H9 (cell line): ENCODE measurements at regions not wholly inside any gene's neighbourhood (a gene's known extent, or its start where the extent isn't known, plus 50 kb on each side); places are given as distances from the start of the nearest gene placed in this dataset.

Source experiments
- DNase-seq: peaks from one replicate; pipeline ENCODE4 v3.0.0-alpha.2; 2017
- H2AFZ ChIP-seq: one replicate; pipeline ENCODE4 v1.6.1; 2013; ENCODE audit warnings: mild to moderate bottlenecking, low read length, control low read depth, moderate library complexity
- H2AK5ac ChIP-seq: 2 replicates; pipeline ENCODE4 v1.6.1; 2013; ENCODE audit warnings: low read length, control low read depth, mixed read lengths; ENCODE audit not compliant: insufficient read length
- H2BK120ac ChIP-seq: one replicate; pipeline ENCODE4 v1.6.1; 2013; ENCODE audit warnings: low read depth, mild to moderate bottlenecking, low read length, control low read depth, inconsistent platforms; ENCODE audit not compliant: poor library complexity, severe bottlenecking
- H2BK12ac ChIP-seq: 2 replicates; pipeline ENCODE4 v1.6.1; 2013; ENCODE audit warnings: low read length, control low read depth, mixed read lengths, low read depth; ENCODE audit not compliant: insufficient read length
- H2BK15ac ChIP-seq: 2 replicates; pipeline ENCODE4 v1.6.1; 2013; ENCODE audit warnings: low read depth, low read length, control low read depth
- H2BK20ac ChIP-seq: one replicate; pipeline ENCODE4 v1.6.1; 2013; ENCODE audit warnings: low read depth, mild to moderate bottlenecking, low read length, control low read depth, inconsistent platforms; ENCODE audit not compliant: poor library complexity, severe bottlenecking
- H2BK5ac ChIP-seq: 2 replicates; pipeline ENCODE4 v1.6.1; 2013; ENCODE audit warnings: low read length, control low read depth, mixed read lengths; ENCODE audit not compliant: insufficient read length
- H3K14ac ChIP-seq: 2 replicates; pipeline ENCODE4 v1.6.1; 2013; ENCODE audit warnings: low read length, control low read depth; ENCODE audit not compliant: insufficient read depth
- H3K18ac ChIP-seq: 2 replicates; pipeline ENCODE4 v1.6.1; 2013; ENCODE audit warnings: low read depth, mild to moderate bottlenecking, mixed read lengths, low read length, control low read depth; ENCODE audit not compliant: insufficient read length
- H3K23ac ChIP-seq: 2 replicates; pipeline ENCODE4 v1.6.1; 2013; ENCODE audit warnings: low read length, control low read depth, mixed read lengths, low read depth; ENCODE audit not compliant: insufficient read length
- H3K23me2 ChIP-seq: 2 replicates; pipeline ENCODE4 v1.6.1; 2013; ENCODE audit warnings: low read depth, mild to moderate bottlenecking, mixed read lengths, low read length, control low read depth; ENCODE audit not compliant: insufficient read length, poor library complexity, severe bottlenecking
- H3K27ac ChIP-seq: 2 replicates; pipeline ENCODE4 v1.5.1; 2013; ENCODE audit warnings: low read length, control low read depth, mixed read lengths, low read depth; ENCODE audit not compliant: insufficient read length
- H3K27me3 ChIP-seq: 2 replicates; pipeline ENCODE4 v1.6.1; 2013; ENCODE audit warnings: low read length, control low read depth, inconsistent platforms; ENCODE audit not compliant: insufficient read depth
- H3K4ac ChIP-seq: 2 replicates; pipeline ENCODE4 v1.6.1; 2013; ENCODE audit warnings: low read depth, mild to moderate bottlenecking, control low read depth, inconsistent platforms, low read length, moderate library complexity
- H3K4me1 ChIP-seq: 2 replicates; pipeline ENCODE4 v1.6.1; 2013; ENCODE audit warnings: low read length, control low read depth, inconsistent platforms; ENCODE audit not compliant: insufficient read depth
- H3K4me2 ChIP-seq: 2 replicates; pipeline ENCODE4 v1.6.1; 2013; ENCODE audit warnings: low read length, control low read depth, mixed read lengths; ENCODE audit not compliant: insufficient read length, insufficient read depth
- H3K56ac ChIP-seq: 2 replicates; pipeline ENCODE4 v1.6.1; 2013; ENCODE audit warnings: low read depth, mild to moderate bottlenecking, mixed read lengths, low read length, control low read depth; ENCODE audit not compliant: insufficient read length
- H3K79me1 ChIP-seq: 2 replicates; pipeline ENCODE4 v1.6.1; 2013; ENCODE audit warnings: low read depth, mild to moderate bottlenecking, moderate library complexity, low read length, control low read depth, inconsistent platforms; ENCODE audit not compliant: insufficient read depth, poor library complexity, severe bottlenecking
- H3K79me2 ChIP-seq: 2 replicates; pipeline ENCODE4 v1.6.1; 2013; ENCODE audit warnings: low read length, control low read depth, inconsistent platforms; ENCODE audit not compliant: insufficient read depth
- H3K9ac ChIP-seq: 2 replicates; pipeline ENCODE4 v1.6.1; 2013; ENCODE audit warnings: low read length, control low read depth, mixed read lengths; ENCODE audit not compliant: insufficient read length; ENCODE audit errors: extremely low read depth
- H3K9me3 ChIP-seq: one replicate; pipeline ENCODE4 v1.6.1; 2013; ENCODE audit warnings: low read depth, low read length, inconsistent platforms; ENCODE audit not compliant: control insufficient read depth
- H3T11ph ChIP-seq: one replicate; pipeline ENCODE4 v1.6.1; 2013; ENCODE audit warnings: mild to moderate bottlenecking, low read length, control low read depth, inconsistent platforms
- H4K20me1 ChIP-seq: one replicate; pipeline ENCODE4 v1.6.1; 2013; ENCODE audit not compliant: control insufficient read depth, insufficient read length, insufficient read depth
- H4K5ac ChIP-seq: 2 replicates; pipeline ENCODE4 v1.6.1; 2013; ENCODE audit warnings: low read depth, mild to moderate bottlenecking, mixed read lengths, low read length, control low read depth; ENCODE audit not compliant: insufficient read length
- H4K8ac ChIP-seq: replicated peaks from 2 replicates; pipeline ENCODE4 v1.6.1; 2013; ENCODE audit warnings: low read length, control low read depth, mixed read lengths, low read depth; ENCODE audit not compliant: insufficient read length
- H4K91ac ChIP-seq: 2 replicates; pipeline ENCODE4 v1.6.1; 2013; ENCODE audit warnings: low read depth, mild to moderate bottlenecking, moderate library complexity, mixed read lengths, low read length, control low read depth; ENCODE audit not compliant: insufficient read length
- H3K27ac Mint-ChIP-seq, 3 experiments: 2 replicates in 2 of 3; 3 replicates in 1 of 3; pipeline ENCODE4 v1.8.0; 2020 to 2021; ENCODE audit warnings: mixed read lengths in 3 of 3, mild to moderate bottlenecking in 1 of 3, moderate library complexity in 1 of 3
- H3K27me3 Mint-ChIP-seq: 2 replicates; pipeline ENCODE4 v1.8.0; 2021; ENCODE audit warnings: low read depth, mild to moderate bottlenecking, moderate library complexity, mixed read lengths
- H3K36me3 Mint-ChIP-seq, 3 experiments: 2 replicates in 2 of 3; 3 replicates in 1 of 3; pipeline ENCODE4 v1.8.0; 2020 to 2021; ENCODE audit warnings: low read depth in 3 of 3, mixed read lengths in 3 of 3; ENCODE audit not compliant: insufficient read depth in 1 of 3
- H3K4me1 Mint-ChIP-seq, 2 experiments: 2 replicates each; pipeline ENCODE4 v1.8.0; 2020; ENCODE audit warnings: mixed read lengths in 2 of 2
- H3K4me3 Mint-ChIP-seq, 2 experiments: 2 replicates in 1 of 2; 3 replicates in 1 of 2; pipeline ENCODE4 v1.8.0; 2020 to 2021; ENCODE audit warnings: mild to moderate bottlenecking in 2 of 2, mixed read lengths in 2 of 2, moderate library complexity in 1 of 2
- H3K9me3 Mint-ChIP-seq, 2 experiments: 2 replicates in 1 of 2; 3 replicates in 1 of 2; pipeline ENCODE4 v1.8.0; 2020; ENCODE audit warnings: mild to moderate bottlenecking in 2 of 2, mixed read lengths in 2 of 2, moderate library complexity in 1 of 2
- CTCF ChIP-seq: fragments of 200-600 bp; sonication (generic); conservative IDR thresholded peaks from 3 replicates; pipeline ENCODE4 v1.8.0; 2021; ENCODE audit warnings: antibody characterized with exemption, mild to moderate bottlenecking
- WGBS: extraction: QIAGEN DNeasy Blood & Tissue Kit; methylation state at CpG from one replicate; pipeline ENCODE4 v1.1.7; 2013; ENCODE audit warnings: missing lambda C conversion rate, low lambda C conversion rate, mixed read lengths; ENCODE audit not compliant: insufficient read length; ENCODE audit errors: extremely low coverage; 5-methylcytosine and 5-hydroxymethylcytosine counted together

DNA sequence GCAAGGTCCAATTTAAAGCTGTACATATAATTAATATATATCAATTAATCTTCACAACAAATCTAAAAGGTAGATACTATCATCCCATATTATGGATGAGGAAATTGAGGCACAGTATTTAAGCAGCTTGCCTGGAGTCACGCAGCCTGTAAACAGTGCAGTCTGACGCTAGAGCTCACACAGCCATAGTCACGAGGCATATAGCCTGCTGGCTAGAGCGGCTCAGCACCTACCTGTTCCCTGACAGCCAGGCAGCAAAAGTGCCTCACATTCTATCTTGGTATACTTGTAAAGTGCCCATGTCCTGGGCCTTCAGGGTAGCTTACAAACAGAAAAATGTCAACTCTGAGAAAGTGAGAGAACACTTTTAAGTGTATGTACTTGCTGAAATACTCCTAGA lies 222.6 kb upstream of the NEIL3 start:
- DNase-seq: no peak
- WGBS: no CpG with 5 or more reads among the region's 4 CpGs
- no peak overlapping the region for H3T11ph ChIP-seq
- no peak overlapping the region for H3K23ac ChIP-seq
- no peaks in the 10 kb centered on the region for H3K79me1 ChIP-seq
- no peak overlapping the region for H3K18ac ChIP-seq
- H2AFZ ChIP-seq: no peak overlapping the region
- H3K27me3 ChIP-seq: no peaks in the 10 kb centered on the region
- no peak overlapping the region for H4K91ac ChIP-seq
- no peak overlapping the region for H2BK120ac ChIP-seq
- H3K4me2 ChIP-seq: no peak overlapping the region
- no peak for TF ChIP-seq CTCF
- H3K36me3 Mint-ChIP-seq: no peaks in the 10 kb centered on the region
- H3K14ac ChIP-seq: no peak overlapping the region
- H3K4ac ChIP-seq: no peak overlapping the region
- H3K9ac ChIP-seq: no peak overlapping the region
- H2AK5ac ChIP-seq: no peak overlapping the region
- no peaks in the 10 kb centered on the region for H3K9me3 ChIP-seq
- no peaks in the 10 kb centered on the region for H3K9me3 Mint-ChIP-seq
- H2BK20ac ChIP-seq: no peak overlapping the region
- no peaks in the 10 kb centered on the region for H3K79me2 ChIP-seq
- H4K20me1 ChIP-seq: no peaks in the 10 kb centered on the region
- no peak overlapping the region for H3K27ac ChIP-seq
- H3K4me3 Mint-ChIP-seq: no peak overlapping the region
- H2BK15ac ChIP-seq: no peak overlapping the region
- no peak overlapping the region for H4K8ac ChIP-seq
- H3K56ac ChIP-seq: no peak overlapping the region
- H2BK5ac ChIP-seq: no peak overlapping the region
- H3K27ac Mint-ChIP-seq: no peak overlapping the region
- no peak overlapping the region for H4K5ac ChIP-seq
- no peaks in the 10 kb centered on the region for H3K23me2 ChIP-seq
- H3K4me1 ChIP-seq: no peaks in the 10 kb centered on the region
- no peak overlapping the region for H2BK12ac ChIP-seq
- no peaks in the 10 kb centered on the region for H3K27me3 Mint-ChIP-seq
- peaks cover 7 to 8% of the 10 kb centered on the region in 2 experiments for H3K4me1 Mint-ChIP-seq
